Liver (tissue), 8 donors: ENCODE measurements at regions not wholly inside any gene's neighbourhood (a gene's known extent, or its start where the extent isn't known, plus 50 kb on each side); places are given as distances from the start of the nearest gene placed in this dataset.

Experiments used
- DNase-seq: peaks from one replicate; pipeline ENCODE4 v3.0.0-alpha.2; 2017; ENCODE audit warnings: low spot score
- H3K27ac ChIP-seq, 2 donors: one replicate each; pipeline ENCODE4 v1.7.0; 2013; ENCODE audit warnings: inconsistent platforms in 2 of 2, low read length in 2 of 2, control low read depth in 1 of 2, low read depth in 1 of 2, mild to moderate bottlenecking in 1 of 2
- H3K27me3 ChIP-seq, 4 donors: one replicate each; pipeline versions ENCODE4 v1.6.1 to v1.7.0; 2013; ENCODE audit warnings: low read length in 3 of 4, inconsistent platforms in 1 of 4, mild to moderate bottlenecking in 1 of 4, moderate library complexity in 1 of 4; ENCODE audit not compliant: control insufficient read depth in 4 of 4, insufficient read depth in 4 of 4
- H3K36me3 ChIP-seq, 4 donors: one replicate each; pipeline versions ENCODE4 v1.6.1 to v1.7.0; 2013; ENCODE audit warnings: low read length in 3 of 4, mild to moderate bottlenecking in 3 of 4, low read depth in 1 of 4, moderate library complexity in 1 of 4; ENCODE audit not compliant: control insufficient read depth in 4 of 4, insufficient read depth in 3 of 4
- H3K4me1 ChIP-seq, 4 donors: one replicate each; pipeline versions ENCODE4 v1.6.1 to v1.7.0; 2013; ENCODE audit warnings: low read length in 3 of 4, mild to moderate bottlenecking in 3 of 4, moderate library complexity in 1 of 4; ENCODE audit not compliant: control insufficient read depth in 4 of 4, insufficient read depth in 4 of 4
- H3K4me3 ChIP-seq, 3 donors: one replicate each; pipeline versions ENCODE4 v1.6.1 to v1.7.0; 2013; ENCODE audit warnings: low read length in 3 of 3, control low read depth in 1 of 3, low read depth in 1 of 3, mild to moderate bottlenecking in 1 of 3
- H3K9ac ChIP-seq, 2 donors: one replicate each; pipeline ENCODE4 v1.7.0; 2013; ENCODE audit warnings: low read length in 2 of 2, mild to moderate bottlenecking in 2 of 2, moderate library complexity in 2 of 2, control low read depth in 1 of 2, low read depth in 1 of 2
- H3K9me3 ChIP-seq, 4 donors: one replicate each; pipeline versions ENCODE4 v1.6.1 to v1.7.0; 2013; ENCODE audit warnings: low read length in 3 of 4; ENCODE audit not compliant: control insufficient read depth in 4 of 4
- CTCF ChIP-seq: fragments of 150-350 bp; IDR thresholded peaks from 2 replicates; pipeline ENCODE4 v1.5.1; 2017; ENCODE audit warnings: improper control_type of control experiment, low read depth, low read length; ENCODE audit not compliant: missing input control
- EGR1 ChIP-seq, 2 donors: IDR thresholded peaks; 2 replicates each; pipeline ENCODE4 v1.6.1; 2016 to 2018; ENCODE audit warnings: antibody characterized with exemption in 2 of 2, low read depth in 2 of 2
- FOXA1 ChIP-seq: IDR thresholded peaks from 2 replicates; pipeline ENCODE4 v1.6.1; 2016; ENCODE audit warnings: antibody characterized with exemption
- FOXA2 ChIP-seq: IDR thresholded peaks from 2 replicates; pipeline ENCODE4 v1.6.1; 2016; ENCODE audit warnings: antibody characterized with exemption
- GABPA ChIP-seq, 2 donors: IDR thresholded peaks in 1 of 2; conservative IDR thresholded peaks in 1 of 2; 2 replicates each; pipeline ENCODE4 v1.6.1; 2016; ENCODE audit warnings: antibody characterized with exemption in 2 of 2, mild to moderate bottlenecking in 1 of 2, moderate library complexity in 1 of 2
- HNF4A ChIP-seq, 2 donors: conservative IDR thresholded peaks; 2 replicates each; pipeline ENCODE4 v1.6.1; 2016; ENCODE audit warnings: antibody characterized with exemption in 2 of 2, mild to moderate bottlenecking in 2 of 2
- HNF4G ChIP-seq: IDR thresholded peaks from 2 replicates; pipeline ENCODE4 v1.6.1; 2016; ENCODE audit warnings: antibody characterized with exemption
- RAD21 ChIP-seq, 2 donors: IDR thresholded peaks; 2 replicates each; pipeline ENCODE4 v1.6.1; 2016; ENCODE audit warnings: antibody characterized with exemption in 2 of 2, mild to moderate bottlenecking in 2 of 2
- RXRA ChIP-seq, 2 donors: IDR thresholded peaks; 2 replicates each; pipeline ENCODE4 v1.6.1; 2017 to 2018; ENCODE audit warnings: antibody characterized with exemption in 2 of 2, mild to moderate bottlenecking in 1 of 2
- SP1 ChIP-seq: IDR thresholded peaks from 2 replicates; pipeline ENCODE4 v1.6.1; 2018; ENCODE audit warnings: antibody characterized with exemption, mild to moderate bottlenecking
- TAF1 ChIP-seq: conservative IDR thresholded peaks from 2 replicates; pipeline ENCODE4 v1.6.1; 2016; ENCODE audit warnings: antibody characterized with exemption, mild to moderate bottlenecking
- YY1 ChIP-seq: IDR thresholded peaks from 2 replicates; pipeline ENCODE4 v1.6.1; 2016; ENCODE audit warnings: antibody characterized with exemption, mild to moderate bottlenecking
- WGBS: extraction: QIAGEN DNeasy Blood & Tissue Kit; methylation state at CpG from one replicate; pipeline ENCODE4 v1.1.7; 2013; 5-methylcytosine and 5-hydroxymethylcytosine counted together
- TF ChIP-seq, protein P1 (sequence below): IDR thresholded peaks from 2 replicates; pipeline ENCODE4 v1.6.1; 2016; ENCODE audit warnings: antibody characterized with exemption
- TF ChIP-seq, protein P2 (sequence below): IDR thresholded peaks from 2 replicates; pipeline ENCODE4 v1.6.1; 2016; ENCODE audit warnings: antibody characterized with exemption
- donor health status: healthy.
- donor health status: healthy.
- donor health status: healthy.
- donor health status: healthy.
- donor health status: healthy.

- no peak for TF ChIP-seq TAF1
- no peak for TF ChIP-seq FOXA1
- no peak for TF ChIP-seq CTCF
- TF ChIP-seq HNF4G = no peak
- TF ChIP-seq, protein P1, sequence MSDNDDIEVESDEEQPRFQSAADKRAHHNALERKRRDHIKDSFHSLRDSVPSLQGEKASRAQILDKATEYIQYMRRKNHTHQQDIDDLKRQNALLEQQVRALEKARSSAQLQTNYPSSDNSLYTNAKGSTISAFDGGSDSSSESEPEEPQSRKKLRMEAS = no peak
- TF ChIP-seq GABPA (IDR thresholded peaks at IDR 0.05 in 1 of 2, conservative IDR thresholded peaks at IDR 0.05 in 1 of 2) = no peak
- TF ChIP-seq RXRA (IDR thresholded peaks at IDR 0.05) = no peak
- WGBS = 99% methylated on average over 1 of the region's 1 CpG
- no peaks in the 10 kb centered on the region for H3K9me3 ChIP-seq
- no peaks in the 10 kb centered on the region for H3K4me1 ChIP-seq
- no peak overlapping the region for H3K4me3 ChIP-seq
- H3K36me3 ChIP-seq = no peaks in the 10 kb centered on the region
- H3K27ac ChIP-seq = no peak overlapping the region
- no peak for DNase-seq
- H3K27me3 ChIP-seq = no peaks in the 10 kb centered on the region
- H3K9ac ChIP-seq = no peak overlapping the region
These were observed 100.1 kb upstream of the BET1 start for GRCh38 chr7:94104301-94104700.

DNA sequence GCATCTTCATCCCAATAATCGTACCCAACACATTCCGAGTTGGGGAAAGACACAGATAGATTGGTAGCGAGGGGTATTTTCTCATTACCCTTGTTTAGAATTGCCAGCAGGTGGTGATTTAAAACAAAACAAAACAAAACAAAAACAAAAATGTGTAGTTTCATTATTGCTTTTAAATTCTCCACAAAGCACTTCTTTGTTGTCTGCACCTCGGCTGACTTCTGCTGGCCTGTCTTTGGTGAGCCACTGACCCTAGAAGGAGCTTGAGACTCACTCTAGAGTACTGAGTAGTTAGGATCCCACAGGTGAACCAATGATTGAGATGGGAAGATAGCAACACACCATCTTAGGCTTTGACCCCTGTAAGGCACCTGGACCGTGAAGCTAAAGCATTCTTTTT lies 105.4 kb upstream of the BET1 start:
- H3K9ac ChIP-seq = no peak overlapping the region
- no peak overlapping the region for H3K27ac ChIP-seq
- no peaks in the 10 kb centered on the region for H3K4me1 ChIP-seq
- no peaks in the 10 kb centered on the region for H3K9me3 ChIP-seq
- 84% methylated on average over 5 of the region's 5 CpGs for WGBS
- H3K4me3 ChIP-seq = no peak overlapping the region
- H3K36me3 ChIP-seq = no peaks in the 10 kb centered on the region
- no peak for DNase-seq
- TF ChIP-seq GABPA (IDR thresholded peaks at IDR 0.05 in 1 of 2, conservative IDR thresholded peaks at IDR 0.05 in 1 of 2) = no peak
- peaks cover 0 to 4% (median 0%) of the 10 kb centered on the region in 4 donors for H3K27me3 ChIP-seq

GRCh38 chr7:94111009-94111408 lies 106.9 kb upstream of the BET1 start:
- no peak overlapping the region for H3K4me3 ChIP-seq
- WGBS = 74% methylated on average over 2 of the region's 2 CpGs
- TF ChIP-seq HNF4A (conservative IDR thresholded peaks at IDR 0.05) (no peak), EGR1 (IDR thresholded peaks at IDR 0.05; ENCODE audit: low read depth in 2 of 2) (no peak), RAD21 (IDR thresholded peaks at IDR 0.05) (no peak), RXRA (IDR thresholded peaks at IDR 0.05) (no peak), YY1 (no peak), FOXA2 (no peak), SP1 (no peak)
- TF ChIP-seq, protein P1 = no peak
- TF ChIP-seq, protein P2, sequence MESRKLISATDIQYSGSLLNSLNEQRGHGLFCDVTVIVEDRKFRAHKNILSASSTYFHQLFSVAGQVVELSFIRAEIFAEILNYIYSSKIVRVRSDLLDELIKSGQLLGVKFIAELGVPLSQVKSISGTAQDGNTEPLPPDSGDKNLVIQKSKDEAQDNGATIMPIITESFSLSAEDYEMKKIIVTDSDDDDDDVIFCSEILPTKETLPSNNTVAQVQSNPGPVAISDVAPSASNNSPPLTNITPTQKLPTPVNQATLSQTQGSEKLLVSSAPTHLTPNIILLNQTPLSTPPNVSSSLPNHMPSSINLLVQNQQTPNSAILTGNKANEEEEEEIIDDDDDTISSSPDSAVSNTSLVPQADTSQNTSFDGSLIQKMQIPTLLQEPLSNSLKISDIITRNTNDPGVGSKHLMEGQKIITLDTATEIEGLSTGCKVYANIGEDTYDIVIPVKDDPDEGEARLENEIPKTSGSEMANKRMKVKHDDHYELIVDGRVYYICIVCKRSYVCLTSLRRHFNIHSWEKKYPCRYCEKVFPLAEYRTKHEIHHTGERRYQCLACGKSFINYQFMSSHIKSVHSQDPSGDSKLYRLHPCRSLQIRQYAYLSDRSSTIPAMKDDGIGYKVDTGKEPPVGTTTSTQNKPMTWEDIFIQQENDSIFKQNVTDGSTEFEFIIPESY = no peak
- no peak overlapping the region for H3K9ac ChIP-seq
- H3K36me3 ChIP-seq = no peaks in the 10 kb centered on the region
- no peaks in the 10 kb centered on the region for H3K4me1 ChIP-seq
- no peaks in the 10 kb centered on the region for H3K9me3 ChIP-seq
- no peak overlapping the region for H3K27ac ChIP-seq
- peaks cover 0 to 4% (median 0%) of the 10 kb centered on the region in 4 donors for H3K27me3 ChIP-seq
- DNase-seq = no peak
